ENCODE measurements at regions not wholly inside any gene's neighbourhood (a gene's known extent, or its start where the extent isn't known, plus 50 kb on each side); places are given as distances from the start of the nearest gene placed in this dataset.

- Histone ChIP-seq H3K27me3 (ENCODE audit: control insufficient read depth, insufficient read depth, low read length) (no peaks in the 10 kb centered on the region), H3K9ac (ENCODE audit: low read depth, low read length) (no peak overlapping the region), H3K36me3 (ENCODE audit: insufficient read depth, low read length) (no peaks in the 10 kb centered on the region), H3K4me3 (ENCODE audit: low read length) (no peak overlapping the region), H3K4me2 (ENCODE audit: low read length) (no peak overlapping the region), H3K9me3 (replicated peaks; ENCODE audit: low read length) (no peaks in the 10 kb centered on the region), H3K4me1 (ENCODE audit: control insufficient read depth, insufficient read depth, low read length) (no peaks in the 10 kb centered on the region)
Observed at GRCh38 chr7:41811941-41812340, 109.1 kb upstream of the INHBA start.

GRCh38 chr7:41809940-41810576, 107.2 kb upstream of the INHBA start:
- H3K4me1 ChIP-seq (ENCODE audit: control insufficient read depth, insufficient read depth, low read length), result no peaks in the 10 kb centered on the region
- no peak overlapping the region for H3K4me3 ChIP-seq (ENCODE audit: low read length)
- no peaks in the 10 kb centered on the region for H3K27me3 ChIP-seq (ENCODE audit: control insufficient read depth, insufficient read depth, low read length)
- H3K9me3 ChIP-seq (replicated peaks; ENCODE audit: low read length), result no peaks in the 10 kb centered on the region
- H3K9ac ChIP-seq (ENCODE audit: low read depth, low read length), result no peak overlapping the region
- H3K36me3 ChIP-seq (ENCODE audit: insufficient read depth, low read length), result no peaks in the 10 kb centered on the region
- H3K4me2 ChIP-seq (ENCODE audit: low read length), result no peak overlapping the region

- Histone ChIP-seq H3K9me3 (replicated peaks; ENCODE audit: low read length) (no peaks in the 10 kb centered on the region), H3K4me1 (ENCODE audit: control insufficient read depth, insufficient read depth, low read length) (no peaks in the 10 kb centered on the region)
Observed at GRCh38 chr7:41809529-41809939, 106.6 kb upstream of the INHBA start.

GRCh38 chr7:41809116-41809515, 106.2 kb upstream of the INHBA start:
- Histone ChIP-seq H3K9ac (ENCODE audit: low read depth, low read length) (no peak overlapping the region), H3K4me3 (ENCODE audit: low read length) (no peak overlapping the region), H3K4me2 (ENCODE audit: low read length) (no peak overlapping the region), H3K27me3 (ENCODE audit: control insufficient read depth, insufficient read depth, low read length) (no peaks in the 10 kb centered on the region), H3K4me1 (ENCODE audit: control insufficient read depth, insufficient read depth, low read length) (no peaks in the 10 kb centered on the region), H3K36me3 (ENCODE audit: insufficient read depth, low read length) (no peaks in the 10 kb centered on the region), H3K9me3 (replicated peaks; ENCODE audit: low read length) (no peaks in the 10 kb centered on the region)

More at GRCh38 chr7:41809529-41809939, 106.6 kb upstream of the INHBA start:
- Histone ChIP-seq H3K4me2 (ENCODE audit: low read length) (no peak overlapping the region), H3K4me3 (ENCODE audit: low read length) (no peak overlapping the region), H3K36me3 (ENCODE audit: insufficient read depth, low read length) (no peaks in the 10 kb centered on the region), H3K27me3 (ENCODE audit: control insufficient read depth, insufficient read depth, low read length) (no peaks in the 10 kb centered on the region), H3K9ac (ENCODE audit: low read depth, low read length) (no peak overlapping the region)

GRCh38 chr7:41808541-41808940, 105.7 kb upstream of the INHBA start:
- H3K9ac ChIP-seq (ENCODE audit: low read depth, low read length), result no peak overlapping the region
- H3K9me3 ChIP-seq (replicated peaks; ENCODE audit: low read length), result no peaks in the 10 kb centered on the region
- H3K27me3 ChIP-seq (ENCODE audit: control insufficient read depth, insufficient read depth, low read length), result no peaks in the 10 kb centered on the region
- H3K4me2 ChIP-seq (ENCODE audit: low read length), result no peak overlapping the region
- no peaks in the 10 kb centered on the region for H3K4me1 ChIP-seq (ENCODE audit: control insufficient read depth, insufficient read depth, low read length)
- H3K36me3 ChIP-seq (ENCODE audit: insufficient read depth, low read length), result no peaks in the 10 kb centered on the region
- no peak overlapping the region for H3K4me3 ChIP-seq (ENCODE audit: low read length)

GRCh38 chr7:41803569-41803968, 100.7 kb upstream of the INHBA start:
- H3K4me3 ChIP-seq (ENCODE audit: low read length), result no peak overlapping the region
- H3K9me3 ChIP-seq (replicated peaks; ENCODE audit: low read length), result no peaks in the 10 kb centered on the region
- H3K4me2 ChIP-seq (ENCODE audit: low read length), result no peak overlapping the region
- peaks cover 5% of the 10 kb centered on the region for H3K4me1 ChIP-seq (ENCODE audit: control insufficient read depth, insufficient read depth, low read length)
- no peak overlapping the region for H3K9ac ChIP-seq (ENCODE audit: low read depth, low read length)
- H3K27me3 ChIP-seq (ENCODE audit: control insufficient read depth, insufficient read depth, low read length), result no peaks in the 10 kb centered on the region
- no peaks in the 10 kb centered on the region for H3K36me3 ChIP-seq (ENCODE audit: insufficient read depth, low read length)

- Histone ChIP-seq H3K9ac (ENCODE audit: low read depth, low read length) (no peak overlapping the region), H3K4me2 (ENCODE audit: low read length) (no peak overlapping the region), H3K4me3 (ENCODE audit: low read length) (no peak overlapping the region), H3K9me3 (replicated peaks; ENCODE audit: low read length) (no peaks in the 10 kb centered on the region), H3K27me3 (ENCODE audit: control insufficient read depth, insufficient read depth, low read length) (no peaks in the 10 kb centered on the region), H3K36me3 (ENCODE audit: insufficient read depth, low read length) (no peaks in the 10 kb centered on the region), H3K4me1 (ENCODE audit: control insufficient read depth, insufficient read depth, low read length) (peaks cover 10% of the 10 kb centered on the region)
Observed at GRCh38 chr7:41796331-41796730, 93.4 kb upstream of the INHBA start.

GRCh38 chr7:41795276-41795833, 92.5 kb upstream of the INHBA start:
- no peak overlapping the region for H3K4me2 ChIP-seq (ENCODE audit: low read length)
- H3K4me3 ChIP-seq (ENCODE audit: low read length), result no peak overlapping the region
- H3K4me1 ChIP-seq (ENCODE audit: control insufficient read depth, insufficient read depth, low read length), result peaks cover 10% of the 10 kb centered on the region

GRCh38 chr7:41793556-41793955, 90.7 kb upstream of the INHBA start:
- H3K9me3 ChIP-seq (replicated peaks; ENCODE audit: low read length), result no peaks in the 10 kb centered on the region
- H3K4me2 ChIP-seq (ENCODE audit: low read length), result no peak overlapping the region
- H3K36me3 ChIP-seq (ENCODE audit: insufficient read depth, low read length), result no peaks in the 10 kb centered on the region
- no peak overlapping the region for H3K4me3 ChIP-seq (ENCODE audit: low read length)
- no peak overlapping the region for H3K9ac ChIP-seq (ENCODE audit: low read depth, low read length)
- peaks cover 5% of the 10 kb centered on the region for H3K4me1 ChIP-seq (ENCODE audit: control insufficient read depth, insufficient read depth, low read length)
- H3K27me3 ChIP-seq (ENCODE audit: control insufficient read depth, insufficient read depth, low read length), result no peaks in the 10 kb centered on the region

More at GRCh38 chr7:41795276-41795833, 92.5 kb upstream of the INHBA start:
- Histone ChIP-seq H3K36me3 (ENCODE audit: insufficient read depth, low read length) (no peaks in the 10 kb centered on the region), H3K9ac (ENCODE audit: low read depth, low read length) (no peak overlapping the region), H3K27me3 (ENCODE audit: control insufficient read depth, insufficient read depth, low read length) (no peaks in the 10 kb centered on the region), H3K9me3 (replicated peaks; ENCODE audit: low read length) (no peaks in the 10 kb centered on the region)

- H3K36me3 ChIP-seq (ENCODE audit: insufficient read depth, low read length), result no peaks in the 10 kb centered on the region
- no peak overlapping the region for H3K9ac ChIP-seq (ENCODE audit: low read depth, low read length)
- H3K9me3 ChIP-seq (replicated peaks; ENCODE audit: low read length), result no peaks in the 10 kb centered on the region
- no peaks in the 10 kb centered on the region for H3K27me3 ChIP-seq (ENCODE audit: control insufficient read depth, insufficient read depth, low read length)
- H3K4me2 ChIP-seq (ENCODE audit: low read length), result no peak overlapping the region
- H3K4me1 ChIP-seq (ENCODE audit: control insufficient read depth, insufficient read depth, low read length), result peaks cover 5% of the 10 kb centered on the region
- no peak overlapping the region for H3K4me3 ChIP-seq (ENCODE audit: low read length)
Observed at GRCh38 chr7:41792120-41792519, 89.2 kb upstream of the INHBA start.

GRCh38 chr7:41788556-41788955, 85.7 kb upstream of the INHBA start:
- Histone ChIP-seq H3K9ac (ENCODE audit: low read depth, low read length) (no peak overlapping the region), H3K9me3 (replicated peaks; ENCODE audit: low read length) (no peaks in the 10 kb centered on the region), H3K27me3 (ENCODE audit: control insufficient read depth, insufficient read depth, low read length) (no peaks in the 10 kb centered on the region), H3K4me3 (ENCODE audit: low read length) (no peak overlapping the region), H3K4me2 (ENCODE audit: low read length) (no peak overlapping the region), H3K4me1 (ENCODE audit: control insufficient read depth, insufficient read depth, low read length) (no peaks in the 10 kb centered on the region), H3K36me3 (ENCODE audit: insufficient read depth, low read length) (no peaks in the 10 kb centered on the region)

- no peak overlapping the region for H3K4me2 ChIP-seq (ENCODE audit: low read length)
- H3K27me3 ChIP-seq (ENCODE audit: control insufficient read depth, insufficient read depth, low read length), result no peaks in the 10 kb centered on the region
- no peaks in the 10 kb centered on the region for H3K36me3 ChIP-seq (ENCODE audit: insufficient read depth, low read length)
- no peaks in the 10 kb centered on the region for H3K9me3 ChIP-seq (replicated peaks; ENCODE audit: low read length)
- H3K4me3 ChIP-seq (ENCODE audit: low read length), result no peak overlapping the region
- H3K9ac ChIP-seq (ENCODE audit: low read depth, low read length), result no peak overlapping the region
- no peaks in the 10 kb centered on the region for H3K4me1 ChIP-seq (ENCODE audit: control insufficient read depth, insufficient read depth, low read length)
Observed at GRCh38 chr7:41787651-41788350, 84.9 kb upstream of the INHBA start.

Measured in skeletal muscle satellite cell (primary cell).